ENCODE measurements at regions not wholly inside any gene's neighbourhood (a gene's known extent, or its start where the extent isn't known, plus 50 kb on each side); places are given as distances from the start of the nearest gene placed in this dataset.

GRCh38 chr5:24142341-24142740 is 502.4 kb downstream of the CDH10 start:
- Histone ChIP-seq H4K5ac (ENCODE audit: low read depth, low read length) (no peak overlapping the region), H3K18ac (ENCODE audit: low read depth, low read length) (no peak overlapping the region), H3K36me3 (ENCODE audit: control insufficient read depth, insufficient read depth, low read length) (no peaks in the 10 kb centered on the region), H2BK20ac (ENCODE audit: low read depth, low read length) (no peak overlapping the region), H2AFZ (replicated peaks; ENCODE audit: low read length, poor library complexity) (no peak overlapping the region), H2BK5ac (ENCODE audit: low read depth, low read length, poor library complexity, severe bottlenecking) (no peak overlapping the region), H3K9me1 (ENCODE audit: insufficient read depth, low read length) (no peaks in the 10 kb centered on the region), H3K4me3 (ENCODE audit: insufficient read depth, low read depth, low read length) (no peak overlapping the region), H2BK15ac (ENCODE audit: low read depth, low read length) (no peak overlapping the region), H3K56ac (ENCODE audit: extremely low read depth, insufficient read depth, low read length) (no peak overlapping the region), H3K23ac (ENCODE audit: low read depth, low read length) (no peak overlapping the region), H3K9me3 (ENCODE audit: control insufficient read depth, insufficient read depth, low read length) (peaks cover 5% of the 10 kb centered on the region; the same call in 1 of the 2 replicates), H3K27ac (ENCODE audit: insufficient read depth, low read length) (no peak overlapping the region), H2AK9ac (replicated peaks; ENCODE audit: low read depth, low read length, poor library complexity) (no peak overlapping the region), H4K8ac (ENCODE audit: low read depth in 2 of 2, low read length in 2 of 2) (no peak overlapping the region), H4K91ac (ENCODE audit: insufficient read depth, low read depth, low read length) (no peak overlapping the region), H2BK120ac (ENCODE audit: low read depth, low read length) (no peak overlapping the region), H3K14ac (replicated peaks; ENCODE audit: low read depth, low read length) (no peak overlapping the region), H2AK5ac (ENCODE audit: low read depth, low read length) (no peak overlapping the region), H3K4me1 (ENCODE audit: control insufficient read depth, insufficient read depth, low read length) (no peaks in the 10 kb centered on the region), H3K4me2 (ENCODE audit: low read depth, low read length) (no peak overlapping the region), H3K27me3 (ENCODE audit: control insufficient read depth, insufficient read depth, low read length) (no peaks in the 10 kb centered on the region), H3K4ac (ENCODE audit: low read depth, low read length) (no peak overlapping the region), H4K20me1 (ENCODE audit: insufficient read depth, low read length) (no peaks in the 10 kb centered on the region), H3K9ac (ENCODE audit: low read depth, low read length) (no peak overlapping the region), H3K79me1 (ENCODE audit: low read depth in 1 of 2, low read length in 2 of 2) (no peaks in the 10 kb centered on the region)
- BruUV-seq (replicated peaks), result no TSS peak
- ATAC-seq (ENCODE audit: low read depth) (no peak), DNase-seq (no peak)
- ChIA-PET POLR2A (ENCODE audit: unreplicated experiment) (no interaction called here), CTCF (no interaction called here)
- intact Hi-C loops (cut with micrococcal nuclease), result no loop called here
- no CpG with 5 or more reads among the region's 2 CpGs for WGBS, 2 experiments (ENCODE audit: extremely low coverage in 2 of 2, insufficient read length in 1 of 2)
- in situ Hi-C loops (cut with MboI; ENCODE audit: low sequenced_read_pairs), result no loop called here
- dilution Hi-C loops (cut with HindIII; ENCODE audit: low sequenced_read_pairs, unreplicated experiment), result no loop called here
- TF ChIP-seq RFX5 (IDR thresholded peaks at IDR 0.05; ENCODE audit: low read depth, low read length) (no peak), POLR2A (IDR thresholded peaks at IDR 0.05; ENCODE audit: low read depth, low read length) (no peak), RAD21 (IDR thresholded peaks at IDR 0.05; ENCODE audit: low read length) (no peak), BHLHE40 (IDR thresholded peaks at IDR 0.05; ENCODE audit: low read depth, low read length) (no peak), FOS (IDR thresholded peaks at IDR 0.05; ENCODE audit: low read depth, low read length) (no peak), SMC3 (IDR thresholded peaks at IDR 0.05; ENCODE audit: low read depth, low read length) (no peak)
- TF ChIP-seq, protein P1, sequence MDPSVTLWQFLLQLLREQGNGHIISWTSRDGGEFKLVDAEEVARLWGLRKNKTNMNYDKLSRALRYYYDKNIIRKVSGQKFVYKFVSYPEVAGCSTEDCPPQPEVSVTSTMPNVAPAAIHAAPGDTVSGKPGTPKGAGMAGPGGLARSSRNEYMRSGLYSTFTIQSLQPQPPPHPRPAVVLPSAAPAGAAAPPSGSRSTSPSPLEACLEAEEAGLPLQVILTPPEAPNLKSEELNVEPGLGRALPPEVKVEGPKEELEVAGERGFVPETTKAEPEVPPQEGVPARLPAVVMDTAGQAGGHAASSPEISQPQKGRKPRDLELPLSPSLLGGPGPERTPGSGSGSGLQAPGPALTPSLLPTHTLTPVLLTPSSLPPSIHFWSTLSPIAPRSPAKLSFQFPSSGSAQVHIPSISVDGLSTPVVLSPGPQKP (IDR thresholded peaks at IDR 0.05; ENCODE audit: borderline replicate concordance, low read depth, low read length), result no peak

Data from IMR-90 (cell line).